Stomach (tissue), 8 donors: ENCODE measurements at regions not wholly inside any gene's neighbourhood (a gene's known extent, or its start where the extent isn't known, plus 50 kb on each side); places are given as distances from the start of the nearest gene placed in this dataset.

Experiments used
- DNase-seq, 2 donors: peaks; one replicate each; pipeline versions ENCODE4 v3.0.0 to v3.0.0-alpha.2; 2013 to 2019
- H3K27ac ChIP-seq, 5 donors: fragments of 200-600 bp in 4 of 5; sonication (generic) in 4 of 5; one replicate each; pipeline ENCODE4 v1.5.1; 2013 to 2019; ENCODE audit warnings: mild to moderate bottlenecking in 1 of 5, moderate library complexity in 1 of 5
- H3K27me3 ChIP-seq, 3 donors: fragments of 200-600 bp; sonication (generic); one replicate each; pipeline ENCODE4 v1.5.1; 2017 to 2019; ENCODE audit warnings: mixed run types in 1 of 3
- H3K36me3 ChIP-seq, 4 donors: fragments of 200-600 bp; sonication (generic); 1 replicate in 3 of 4; 2 replicates in 1 of 4; pipeline ENCODE4 v1.5.1; 2016 to 2019
- H3K4me1 ChIP-seq, 4 donors: fragments of 200-600 bp; sonication (generic); one replicate each; pipeline ENCODE4 v1.5.1; 2016 to 2019
- H3K4me3 ChIP-seq, 4 donors: fragments of 200-600 bp; sonication (generic) in 3 of 4; one replicate each; pipeline ENCODE4 v1.5.1; 2016 to 2019; ENCODE audit warnings: mild to moderate bottlenecking in 1 of 4
- H3K9me3 ChIP-seq, 4 donors: fragments of 200-600 bp; sonication (generic); one replicate each; pipeline ENCODE4 v1.5.1; 2016 to 2019
- EP300 ChIP-seq: sonication (generic); formaldehyde crosslinking; IDR thresholded peaks from one replicate; pipeline ENCODE4 v1.6.1; 2017; ENCODE audit warnings: antibody characterized with exemption
- POLR2A ChIP-seq, 4 donors: fragments of 450-650 bp; IDR thresholded peaks; one replicate each; pipeline ENCODE4 v1.6.1; 2016; ENCODE audit warnings: antibody characterized with exemption in 4 of 4, control low read depth in 2 of 4, mild to moderate bottlenecking in 1 of 4, moderate library complexity in 1 of 4
- POLR2AphosphoS5 ChIP-seq, 3 donors: sonication (generic); formaldehyde crosslinking; IDR thresholded peaks; one replicate each; pipeline ENCODE4 v1.6.1; 2016; ENCODE audit warnings: antibody characterized with exemption in 3 of 3
- WGBS, 5 donors: extraction: QIAGEN DNeasy Blood & Tissue Kit in 3 of 5; methylation state at CpG; one replicate each; pipeline versions ENCODE4 v1.1.5 to v1.1.7; 2013 to 2018; 5-methylcytosine and 5-hydroxymethylcytosine counted together
- intact Hi-C: fragments of 100-400 bp; cut with DNase I; formaldehyde crosslinking; loops from one replicate; pipeline ENCODE4 v1.15.1; 2023; ENCODE audit warnings: low total_unique reads
- TF ChIP-seq, protein P1 (sequence below), 7 experiments: fragments of 450-650 bp in 4 of 7; fragments of 200-600 bp in 3 of 7; sonication (generic) in 3 of 7; IDR thresholded peaks; one replicate each; pipeline ENCODE4 v1.5.1; 2016 to 2019; ENCODE audit warnings: antibody characterized with exemption in 7 of 7, control low read depth in 2 of 7, mild to moderate bottlenecking in 1 of 7
- donor health status: healthy with polysubstance abuse.
- donor health status: Bipolar disorder and iron deficiency.
- donor health status: healthy.

DNA sequence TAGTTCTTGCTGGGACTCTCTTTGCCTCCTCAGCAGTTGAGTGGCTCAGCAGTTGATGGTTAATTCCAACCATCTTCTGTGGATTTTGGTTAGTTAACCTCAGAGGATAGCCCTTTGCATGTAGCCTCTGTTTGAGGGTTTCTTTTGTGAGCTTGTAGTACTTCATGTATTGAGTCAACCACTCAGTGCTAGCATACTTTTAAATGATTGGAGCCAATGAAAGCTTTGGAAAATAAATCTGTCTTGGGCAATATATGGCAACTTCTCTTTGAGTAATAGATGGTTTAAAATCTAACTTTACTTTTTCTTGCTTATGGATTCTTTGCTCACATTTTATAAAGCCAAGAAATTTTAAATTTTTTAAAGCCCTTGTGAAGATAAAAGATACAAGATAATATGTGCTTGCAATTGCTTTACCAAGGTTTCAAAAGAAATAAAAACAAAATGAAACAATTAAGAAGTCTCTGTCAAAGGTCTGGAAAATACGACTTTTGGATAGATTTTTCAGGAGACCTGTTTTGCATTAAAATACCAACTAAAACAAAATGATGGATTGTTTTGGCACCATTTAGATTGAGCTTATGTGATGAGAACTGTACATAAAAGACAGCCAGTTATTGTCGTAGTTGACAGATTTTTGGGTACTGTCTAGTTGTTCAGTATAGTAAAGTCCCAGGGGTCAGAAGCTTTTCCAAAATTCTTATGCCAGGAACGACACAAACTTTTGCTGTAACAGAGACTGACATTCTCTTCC is 181.9 kb downstream of the SPRY1 start:
- H3K9me3 ChIP-seq: peaks cover 8 to 15% (median 12%) of the 10 kb centered on the region in 4 donors
- H3K36me3 ChIP-seq: peaks cover 0 to 4% (median 0%) of the 10 kb centered on the region in 4 donors
- DNase-seq: no peak
- no peak overlapping the region for H3K4me3 ChIP-seq
- intact Hi-C loops: no loop called here
- H3K4me1 ChIP-seq: no peaks in the 10 kb centered on the region
- no peak overlapping the region for H3K27ac ChIP-seq
- WGBS, 5 donors: 77 to 93% (median 83%) methylated on average over 3 of the region's 3 CpGs
- no peaks in the 10 kb centered on the region for H3K27me3 ChIP-seq
- TF ChIP-seq, protein P1, sequence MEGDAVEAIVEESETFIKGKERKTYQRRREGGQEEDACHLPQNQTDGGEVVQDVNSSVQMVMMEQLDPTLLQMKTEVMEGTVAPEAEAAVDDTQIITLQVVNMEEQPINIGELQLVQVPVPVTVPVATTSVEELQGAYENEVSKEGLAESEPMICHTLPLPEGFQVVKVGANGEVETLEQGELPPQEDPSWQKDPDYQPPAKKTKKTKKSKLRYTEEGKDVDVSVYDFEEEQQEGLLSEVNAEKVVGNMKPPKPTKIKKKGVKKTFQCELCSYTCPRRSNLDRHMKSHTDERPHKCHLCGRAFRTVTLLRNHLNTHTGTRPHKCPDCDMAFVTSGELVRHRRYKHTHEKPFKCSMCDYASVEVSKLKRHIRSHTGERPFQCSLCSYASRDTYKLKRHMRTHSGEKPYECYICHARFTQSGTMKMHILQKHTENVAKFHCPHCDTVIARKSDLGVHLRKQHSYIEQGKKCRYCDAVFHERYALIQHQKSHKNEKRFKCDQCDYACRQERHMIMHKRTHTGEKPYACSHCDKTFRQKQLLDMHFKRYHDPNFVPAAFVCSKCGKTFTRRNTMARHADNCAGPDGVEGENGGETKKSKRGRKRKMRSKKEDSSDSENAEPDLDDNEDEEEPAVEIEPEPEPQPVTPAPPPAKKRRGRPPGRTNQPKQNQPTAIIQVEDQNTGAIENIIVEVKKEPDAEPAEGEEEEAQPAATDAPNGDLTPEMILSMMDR (IDR thresholded peaks at IDR 0.05): no peak
- TF ChIP-seq POLR2A (IDR thresholded peaks at IDR 0.05) (no peak), EP300 (no peak), POLR2AphosphoS5 (IDR thresholded peaks at IDR 0.05) (no peak)

DNA sequence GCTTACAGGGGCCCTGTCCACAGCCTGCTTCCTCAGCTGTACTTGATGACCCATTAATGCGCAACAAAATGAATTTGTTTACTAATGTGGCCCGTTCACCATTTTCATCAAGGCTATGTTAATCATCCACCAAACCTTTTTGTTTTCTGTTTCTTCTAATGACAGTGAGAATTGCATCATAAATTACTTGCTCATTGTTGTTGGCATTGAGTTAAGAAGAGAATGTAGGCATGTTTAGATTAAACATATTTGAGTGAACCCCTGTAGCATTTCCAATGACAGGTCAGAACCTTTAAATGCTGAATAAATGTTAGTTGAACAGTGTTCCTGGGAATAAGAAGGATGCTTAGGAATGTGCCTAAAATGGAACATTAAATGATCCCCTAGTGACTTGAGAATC is 183.4 kb downstream of the SPRY1 start:
- H3K27me3 ChIP-seq: no peaks in the 10 kb centered on the region
- intact Hi-C loops: no loop called here
- no peak overlapping the region for H3K4me3 ChIP-seq
- no peak overlapping the region for H3K27ac ChIP-seq
- 70 to 95% (median 87%) methylated on average over 2 of the region's 2 CpGs for WGBS, 5 donors
- H3K9me3 ChIP-seq: peaks cover 8 to 15% (median 12%) of the 10 kb centered on the region in 4 donors
- TF ChIP-seq, protein P1 (IDR thresholded peaks at IDR 0.05): no peak
- no peak for TF ChIP-seq POLR2AphosphoS5 (IDR thresholded peaks at IDR 0.05)
- TF ChIP-seq EP300: no peak
- TF ChIP-seq POLR2A (IDR thresholded peaks at IDR 0.05): no peak
- no peaks in the 10 kb centered on the region for H3K4me1 ChIP-seq
- DNase-seq: no peak
- peaks cover 0 to 4% (median 0%) of the 10 kb centered on the region in 4 donors for H3K36me3 ChIP-seq

DNA sequence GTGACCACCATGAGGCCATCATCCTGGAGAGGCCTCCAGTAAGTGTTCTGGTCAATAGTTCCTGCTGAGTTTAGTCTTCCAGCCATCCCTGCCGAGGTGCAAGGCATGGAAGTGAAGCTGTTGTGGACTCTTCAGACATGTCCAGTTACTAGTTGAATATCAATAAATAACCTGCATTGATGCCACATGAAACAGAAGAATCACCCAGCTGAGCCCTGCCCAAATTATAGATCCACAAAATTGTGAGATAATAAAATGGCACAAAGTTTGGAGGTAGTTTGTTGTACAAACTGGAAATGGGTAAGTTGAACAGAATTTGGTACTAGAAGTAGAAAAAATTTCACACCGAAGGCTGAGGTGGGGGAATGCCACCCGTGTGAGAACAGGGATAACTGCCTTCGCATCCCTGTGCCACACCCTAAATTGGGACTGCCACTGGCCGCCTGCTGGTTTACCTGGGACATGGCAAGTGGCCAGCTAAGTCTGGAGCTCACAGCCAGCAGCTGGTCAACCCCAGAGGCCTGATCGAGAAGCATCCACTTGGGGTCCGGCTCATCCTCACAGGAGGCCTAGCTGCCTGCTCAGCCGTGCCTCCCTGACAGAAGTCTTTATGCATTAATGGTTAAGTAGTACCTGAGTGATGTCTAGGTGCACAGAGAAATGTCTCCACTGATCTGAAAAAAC is 184.5 kb downstream of the SPRY1 start:
- no peak for TF ChIP-seq POLR2A (IDR thresholded peaks at IDR 0.05)
- no peak for TF ChIP-seq EP300
- TF ChIP-seq, protein P1 (IDR thresholded peaks at IDR 0.05): no peak
- no peak for TF ChIP-seq POLR2AphosphoS5 (IDR thresholded peaks at IDR 0.05)
- Histone ChIP-seq H3K27me3 (no peaks in the 10 kb centered on the region), H3K4me1 (no peaks in the 10 kb centered on the region), H3K27ac (no peak overlapping the region), H3K4me3 (no peak overlapping the region), H3K9me3 (peaks cover 8 to 15% (median 12%) of the 10 kb centered on the region in 4 donors), H3K36me3 (peaks cover 0 to 4% (median 0%) of the 10 kb centered on the region in 4 donors)
- intact Hi-C loops: no loop called here
- DNase-seq: no peak
- 87 to 98% (median 96%) methylated on average over 8 of the region's 8 CpGs for WGBS, 5 donors

DNA sequence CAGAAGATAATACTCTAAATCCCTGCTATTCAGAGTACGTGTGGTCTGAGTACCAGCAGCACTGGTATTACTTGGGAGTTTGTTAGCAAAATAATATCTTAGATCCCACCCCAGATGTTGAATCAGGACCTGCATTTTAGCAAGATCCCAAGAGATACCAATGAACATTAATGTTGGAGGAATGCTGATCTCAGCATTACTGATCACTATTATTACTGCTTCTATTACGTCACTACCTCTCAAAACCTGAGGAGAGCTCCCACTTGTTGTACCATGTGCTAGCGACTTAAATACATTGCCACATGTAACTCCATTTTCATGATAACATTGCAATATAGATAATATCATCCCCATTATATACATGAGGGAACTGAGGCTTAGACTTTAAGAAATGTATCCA is 185.2 kb downstream of the SPRY1 start:
- 92 to 99% (median 98%) methylated on average over 3 of the region's 3 CpGs for WGBS, 5 donors
- Histone ChIP-seq H3K27me3 (no peaks in the 10 kb centered on the region), H3K4me1 (no peaks in the 10 kb centered on the region), H3K36me3 (peaks cover 0 to 4% (median 0%) of the 10 kb centered on the region in 4 donors), H3K27ac (no peak overlapping the region), H3K4me3 (no peak overlapping the region), H3K9me3 (peaks cover 8 to 15% (median 12%) of the 10 kb centered on the region in 4 donors)
- TF ChIP-seq EP300: no peak
- no peak for TF ChIP-seq POLR2AphosphoS5 (IDR thresholded peaks at IDR 0.05)
- TF ChIP-seq, protein P1 (IDR thresholded peaks at IDR 0.05): no peak
- no peak for TF ChIP-seq POLR2A (IDR thresholded peaks at IDR 0.05)
- intact Hi-C loops: no loop called here
- no peak for DNase-seq
